Psoas muscle (tissue), 7 donors: ENCODE measurements at regions not wholly inside any gene's neighbourhood (a gene's known extent, or its start where the extent isn't known, plus 50 kb on each side); places are given as distances from the start of the nearest gene placed in this dataset.

ENCODE experiments used
- ATAC-seq, 4 donors: fragments of 200-7000 bp; cut with Tn5 transposase; one replicate each; pipeline ENCODE4 v1.9.1; 2020; ENCODE audit warnings: moderate library complexity in 3 of 4, mild to moderate bottlenecking in 2 of 4
- DNase-seq, 2 donors: peaks; one replicate each; pipeline ENCODE4 v3.0.0-alpha.2; 2020
- H3K27ac ChIP-seq: fragments of 200-600 bp; one replicate; pipeline ENCODE4 v1.8.0; 2022
- H3K27me3 ChIP-seq, 3 donors: fragments of 200-600 bp in 1 of 3; one replicate each; pipeline versions ENCODE4 v1.6.1 to v1.8.0; 2013 to 2022; ENCODE audit warnings: low read length in 2 of 3, mild to moderate bottlenecking in 2 of 3, moderate library complexity in 1 of 3; ENCODE audit not compliant: insufficient read depth in 3 of 3
- H3K36me3 ChIP-seq, 2 donors: fragments of 200-600 bp in 1 of 2; one replicate each; pipeline versions ENCODE4 v1.6.1 to v1.8.0; 2013 to 2022; ENCODE audit warnings: low read depth in 1 of 2, mild to moderate bottlenecking in 1 of 2, moderate library complexity in 1 of 2; ENCODE audit not compliant: insufficient read depth in 1 of 2
- H3K4me1 ChIP-seq: fragments of 200-600 bp; one replicate; pipeline ENCODE4 v1.8.0; 2022
- H3K4me3 ChIP-seq: fragments of 200-600 bp; one replicate; pipeline ENCODE4 v1.8.0; 2022; ENCODE audit warnings: mild to moderate bottlenecking
- H3K9me3 ChIP-seq: fragments of 200-600 bp; one replicate; pipeline ENCODE4 v1.8.0; 2022
- CTCF ChIP-seq: fragments of 200-600 bp; IDR thresholded peaks from one replicate; pipeline ENCODE4 v1.8.0; 2022; ENCODE audit warnings: antibody characterized with exemption
- WGBS, 3 donors: extraction: QIAGEN DNeasy Blood & Tissue Kit; methylation state at CpG; one replicate each; pipeline versions ENCODE4 v1.1.6 to v1.1.7; 2013; 5-methylcytosine and 5-hydroxymethylcytosine counted together
- intact Hi-C, 2 donors: fragments of 100-400 bp; cut with DNase I; formaldehyde crosslinking; loops; one replicate each; pipeline versions ENCODE4 v1.11.0 to v1.14.2; 2022
- donor health status: healthy with polysubstance abuse.
- donor health status: DM: no; HTN: no; CAD: no; lungs with moderate emphysema.
- donor health status: Bipolar disorder and iron deficiency.
- donor health status: healthy.
- donor health status: DM: yes; HTN: yes; CAD: no.
- donor health status: DM: no; HTN: no; CAD: no.
- donor health status: DM: yes; HTN: yes; CAD: no.

- TF ChIP-seq CTCF: no peak
- no peak overlapping the region for H3K27ac ChIP-seq
- no peaks in the 10 kb centered on the region for H3K36me3 ChIP-seq
- H3K4me1 ChIP-seq: no peaks in the 10 kb centered on the region
- DNase-seq (no peak), ATAC-seq (no peak)
- H3K27me3 ChIP-seq: no peaks in the 10 kb centered on the region
- intact Hi-C loops: loop anchor here in 1 of 2 donors (10.0 kb wide), 1 partner anchor 315 kb away; no protein-coding TSS in a partner anchor
- WGBS, 3 donors: 17 to 34% (median 28%) methylated on average over 2 of the region's 2 CpGs
- H3K4me3 ChIP-seq: no peak overlapping the region
- H3K9me3 ChIP-seq: no peaks in the 10 kb centered on the region
Observed at GRCh38 chr1:80359666-80360065, 1353.1 kb upstream of the ADGRL4 start.

DNA sequence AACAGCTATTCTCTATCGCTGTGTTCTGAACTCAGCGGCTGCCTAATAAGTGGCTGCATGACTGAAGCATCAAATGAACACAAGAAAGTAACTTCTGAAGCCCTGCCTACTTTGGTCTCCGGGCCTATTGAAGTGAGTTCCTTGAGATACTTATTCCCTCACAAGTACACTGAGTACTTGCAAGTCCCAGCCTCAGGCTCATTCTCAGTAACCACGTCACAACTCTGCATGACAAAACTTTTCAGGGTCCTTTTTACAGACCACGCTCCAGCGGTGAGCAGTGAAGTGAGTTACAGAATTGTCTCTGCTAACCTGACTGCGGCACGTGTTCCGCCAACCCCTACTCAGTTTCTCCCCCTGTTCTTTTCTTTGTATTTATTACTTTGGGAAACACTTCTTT lies 1342.7 kb upstream of the ADGRL4 start:
- Histone ChIP-seq H3K27me3 (no peaks in the 10 kb centered on the region), H3K9me3 (no peaks in the 10 kb centered on the region), H3K27ac (no peak overlapping the region), H3K36me3 (no peaks in the 10 kb centered on the region), H3K4me1 (no peaks in the 10 kb centered on the region), H3K4me3 (no peak overlapping the region)
- DNase-seq (no peak), ATAC-seq (no peak)
- intact Hi-C loops: no loop called here
- 87 to 91% (median 90%) methylated on average over 9 of the region's 9 CpGs for WGBS, 3 donors
- TF ChIP-seq CTCF: no peak

DNA sequence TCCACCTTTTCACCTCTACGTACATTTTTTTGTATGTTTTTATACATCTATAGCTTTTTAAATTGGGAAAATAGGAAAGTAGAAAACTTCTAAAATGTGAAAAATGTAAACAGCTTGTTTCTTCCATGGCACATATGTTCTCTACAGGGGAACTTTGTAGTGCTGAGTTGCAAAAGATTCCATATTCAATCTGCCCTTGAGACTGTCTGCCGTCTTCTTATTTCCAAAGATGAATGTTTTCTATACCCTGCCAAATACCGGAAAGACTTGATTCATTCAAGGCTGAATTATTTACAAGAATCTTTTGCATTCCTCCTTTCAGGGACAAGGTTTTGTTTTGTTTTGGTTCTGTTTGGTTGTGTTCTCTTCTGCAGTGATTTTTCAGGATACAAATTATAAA lies 1334.5 kb upstream of the ADGRL4 start:
- Histone ChIP-seq H3K4me1 (no peaks in the 10 kb centered on the region), H3K27ac (no peak overlapping the region), H3K9me3 (peaks cover 5% of the 10 kb centered on the region), H3K27me3 (no peaks in the 10 kb centered on the region), H3K36me3 (no peaks in the 10 kb centered on the region), H3K4me3 (no peak overlapping the region)
- DNase-seq (no peak), ATAC-seq (no peak)
- no peak for TF ChIP-seq CTCF
- 53 to 62% (median 61%) methylated on average over 3 of the region's 3 CpGs for WGBS, 3 donors
- intact Hi-C loops: no loop called here

GRCh38 chr1:80318108-80318507 lies 1311.6 kb upstream of the ADGRL4 start:
- intact Hi-C loops: no loop called here
- H3K4me3 ChIP-seq: no peak overlapping the region
- H3K27me3 ChIP-seq: no peaks in the 10 kb centered on the region
- DNase-seq: no peak
- no peaks in the 10 kb centered on the region for H3K9me3 ChIP-seq
- no peak for ATAC-seq
- no peaks in the 10 kb centered on the region for H3K36me3 ChIP-seq
- no peak for TF ChIP-seq CTCF
- H3K27ac ChIP-seq: no peak overlapping the region
- 77 to 82% (median 78%) methylated on average over 5 of the region's 5 CpGs for WGBS, 3 donors
- no peaks in the 10 kb centered on the region for H3K4me1 ChIP-seq

DNA sequence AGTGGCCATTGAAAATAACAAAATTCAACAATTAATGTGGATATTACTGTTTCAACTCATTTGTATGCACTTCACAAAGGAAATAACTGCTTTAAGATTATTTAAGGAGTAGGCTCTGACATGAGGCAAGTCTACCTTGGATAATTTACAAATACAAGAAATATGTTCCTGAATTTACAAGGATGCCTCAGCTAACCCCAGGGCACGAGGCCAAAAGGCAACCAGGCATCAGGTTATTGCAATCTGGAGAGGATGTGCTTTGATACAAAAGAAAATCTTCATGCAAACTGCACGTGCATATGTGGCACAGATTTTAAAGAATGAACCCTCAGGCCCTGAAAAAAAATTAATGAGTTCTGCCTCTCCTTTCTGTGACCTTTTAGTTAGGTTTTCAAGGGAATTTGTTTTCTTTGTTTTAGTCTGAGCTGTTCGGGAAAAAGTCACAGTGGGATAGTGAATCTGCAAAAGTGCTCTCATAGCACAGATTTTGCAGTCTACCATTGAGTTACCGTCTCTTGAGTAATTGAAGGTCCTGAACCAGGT lies 1304.2 kb upstream of the ADGRL4 start:
- H3K36me3 ChIP-seq: no peaks in the 10 kb centered on the region
- WGBS, 3 donors: 46 to 59% (median 55%) methylated on average over 4 of the region's 4 CpGs
- H3K9me3 ChIP-seq: no peaks in the 10 kb centered on the region
- DNase-seq: no peak
- TF ChIP-seq CTCF: no peak
- H3K4me1 ChIP-seq: no peaks in the 10 kb centered on the region
- no peak overlapping the region for H3K27ac ChIP-seq
- ATAC-seq: no peak
- H3K27me3 ChIP-seq: no peaks in the 10 kb centered on the region
- no peak overlapping the region for H3K4me3 ChIP-seq
- intact Hi-C loops: no loop called here
